ENCODE measurements at regions not wholly inside any gene's neighbourhood (a gene's known extent, or its start where the extent isn't known, plus 50 kb on each side); places are given as distances from the start of the nearest gene placed in this dataset.
"Not testable (repeated sequence)": the region's sequence is repeated elsewhere in the genome, so short reads cannot be mapped to it uniquely, and the experiment has no call there.

- peaks cover 5% of the 10 kb centered on the region for H3K27me3 Mint-ChIP-seq (ENCODE audit: low read depth, poor library complexity)
- H3K4me3 Mint-ChIP-seq: no peak overlapping the region
- TF ChIP-seq, protein P1, sequence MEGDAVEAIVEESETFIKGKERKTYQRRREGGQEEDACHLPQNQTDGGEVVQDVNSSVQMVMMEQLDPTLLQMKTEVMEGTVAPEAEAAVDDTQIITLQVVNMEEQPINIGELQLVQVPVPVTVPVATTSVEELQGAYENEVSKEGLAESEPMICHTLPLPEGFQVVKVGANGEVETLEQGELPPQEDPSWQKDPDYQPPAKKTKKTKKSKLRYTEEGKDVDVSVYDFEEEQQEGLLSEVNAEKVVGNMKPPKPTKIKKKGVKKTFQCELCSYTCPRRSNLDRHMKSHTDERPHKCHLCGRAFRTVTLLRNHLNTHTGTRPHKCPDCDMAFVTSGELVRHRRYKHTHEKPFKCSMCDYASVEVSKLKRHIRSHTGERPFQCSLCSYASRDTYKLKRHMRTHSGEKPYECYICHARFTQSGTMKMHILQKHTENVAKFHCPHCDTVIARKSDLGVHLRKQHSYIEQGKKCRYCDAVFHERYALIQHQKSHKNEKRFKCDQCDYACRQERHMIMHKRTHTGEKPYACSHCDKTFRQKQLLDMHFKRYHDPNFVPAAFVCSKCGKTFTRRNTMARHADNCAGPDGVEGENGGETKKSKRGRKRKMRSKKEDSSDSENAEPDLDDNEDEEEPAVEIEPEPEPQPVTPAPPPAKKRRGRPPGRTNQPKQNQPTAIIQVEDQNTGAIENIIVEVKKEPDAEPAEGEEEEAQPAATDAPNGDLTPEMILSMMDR (IDR thresholded peaks at IDR 0.05): no peak
- DNase-seq: no peak
- peaks cover 34% of the 10 kb centered on the region for H3K36me3 Mint-ChIP-seq (ENCODE audit: low read depth)
- H3K27ac Mint-ChIP-seq: no peak overlapping the region
- peaks cover 23% of the 10 kb centered on the region for H3K9me3 Mint-ChIP-seq
- no peaks in the 10 kb centered on the region for H3K4me1 Mint-ChIP-seq
Observed at GRCh38 chr6:150783813-150784212, 81.7 kb upstream of the MTHFD1L start.

DNA sequence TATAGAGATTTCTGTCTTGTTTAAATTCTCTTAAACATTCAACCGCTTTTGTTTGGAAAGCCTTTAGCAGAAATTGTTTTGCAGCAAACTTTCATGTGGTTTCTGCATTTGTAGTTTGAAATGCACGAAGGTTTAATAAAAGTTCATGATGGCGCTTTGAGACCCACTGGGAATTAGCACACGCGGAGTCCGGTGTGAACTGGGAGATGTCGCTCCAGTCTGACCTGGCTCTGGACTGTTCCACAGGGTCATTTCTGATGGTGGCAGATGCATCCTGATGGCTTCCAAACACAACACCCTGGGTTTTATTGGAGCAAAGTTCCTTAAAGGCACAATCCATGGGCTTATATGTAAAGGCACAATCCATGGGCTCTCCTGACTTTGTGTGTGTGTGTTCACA lies 78.1 kb upstream of the MTHFD1L start:
- DNase-seq: no peak
- H3K27ac Mint-ChIP-seq: no peak overlapping the region
- peaks cover 9% of the 10 kb centered on the region for H3K27me3 Mint-ChIP-seq (ENCODE audit: low read depth, poor library complexity)
- H3K36me3 Mint-ChIP-seq (ENCODE audit: low read depth): peaks cover 26% of the 10 kb centered on the region
- peaks cover 23% of the 10 kb centered on the region for H3K9me3 Mint-ChIP-seq
- H3K4me1 Mint-ChIP-seq: no peaks in the 10 kb centered on the region
- H3K4me3 Mint-ChIP-seq: no peak overlapping the region
- TF ChIP-seq, protein P1 (IDR thresholded peaks at IDR 0.05): no peak

- no peak for DNase-seq
- H3K9me3 Mint-ChIP-seq: peaks cover 17% of the 10 kb centered on the region
- no peak overlapping the region for H3K27ac Mint-ChIP-seq
- no peak overlapping the region for H3K4me3 Mint-ChIP-seq
- no peaks in the 10 kb centered on the region for H3K4me1 Mint-ChIP-seq
- TF ChIP-seq, protein P1 (IDR thresholded peaks at IDR 0.05): no peak
- H3K27me3 Mint-ChIP-seq (ENCODE audit: low read depth, poor library complexity): peaks cover 9% of the 10 kb centered on the region
- peaks cover 20% of the 10 kb centered on the region for H3K36me3 Mint-ChIP-seq (ENCODE audit: low read depth)
Observed at GRCh38 chr6:150788089-150788488, 77.4 kb upstream of the MTHFD1L start.

- not testable (repeated sequence) for H3K9me3 Mint-ChIP-seq; H3K4me1 Mint-ChIP-seq; H3K4me3 Mint-ChIP-seq; H3K27ac Mint-ChIP-seq; DNase-seq; H3K36me3 Mint-ChIP-seq (ENCODE audit: low read depth); H3K27me3 Mint-ChIP-seq (ENCODE audit: low read depth, poor library complexity)
Observed at GRCh38 chr6:150789906-150790305, 75.6 kb upstream of the MTHFD1L start.

GRCh38 chr6:150791717-150792116 lies 73.8 kb upstream of the MTHFD1L start:
- Mint-ChIP-seq H3K36me3 (ENCODE audit: low read depth) (peaks cover 9% of the 10 kb centered on the region), H3K27ac (no peak overlapping the region), H3K4me3 (no peak overlapping the region), H3K27me3 (ENCODE audit: low read depth, poor library complexity) (peaks cover 7% of the 10 kb centered on the region), H3K9me3 (no peaks in the 10 kb centered on the region), H3K4me1 (no peaks in the 10 kb centered on the region)
- no peak for DNase-seq
- TF ChIP-seq, protein P1 (IDR thresholded peaks at IDR 0.05): no peak

- TF ChIP-seq, protein P1 (IDR thresholded peaks at IDR 0.05): no peak
- Mint-ChIP-seq H3K36me3 (ENCODE audit: low read depth) (peaks cover 39% of the 10 kb centered on the region), H3K4me3 (no peak overlapping the region), H3K27me3 (ENCODE audit: low read depth, poor library complexity) (peaks cover 6% of the 10 kb centered on the region), H3K9me3 (no peaks in the 10 kb centered on the region), H3K27ac (no peak overlapping the region), H3K4me1 (peaks cover 15% of the 10 kb centered on the region)
- DNase-seq: no peak
Observed at GRCh38 chr6:150797949-150798348, 67.6 kb upstream of the MTHFD1L start.
